GM18507 (cell line): ENCODE measurements at regions not wholly inside any gene's neighbourhood (a gene's known extent, or its start where the extent isn't known, plus 50 kb on each side); places are given as distances from the start of the nearest gene placed in this dataset.
"Not testable (repeated sequence)": the region's sequence is repeated elsewhere in the genome, so short reads cannot be mapped to it uniquely, and the experiment has no call there.

Experiments
- DNase-seq: peaks from one replicate; pipeline ENCODE4 v3.0.0; 2011; ENCODE audit warnings: low read depth; ENCODE audit not compliant: insufficient read length; ENCODE audit errors: extremely low spot score
- FAIRE-seq: peaks from 2 replicates; lab custom pipeline; 2011; peaks lifted over from hg19 to GRCh38; lab: Jason Lieb, UNC

DNA sequence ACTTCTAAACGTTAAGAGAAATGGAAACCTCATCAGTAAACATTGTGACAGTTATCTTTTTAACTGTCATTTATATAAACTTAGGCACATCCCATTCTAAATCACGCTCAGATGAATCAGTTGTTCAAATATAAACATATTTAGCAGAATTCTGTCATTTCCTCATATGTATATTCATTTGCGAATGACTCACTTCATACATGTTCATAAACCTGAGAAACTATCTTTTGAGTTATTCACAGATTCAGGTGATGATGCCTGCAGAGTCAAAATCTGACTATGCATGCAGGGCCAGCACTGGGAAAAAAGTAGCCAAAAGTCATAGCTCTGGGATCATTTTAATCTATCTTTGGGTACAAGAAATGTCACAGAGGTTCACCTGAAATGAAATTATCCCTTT, 153.8 kb upstream of the PKN2 start:
- no peak for FAIRE-seq
- no peak for DNase-seq

DNA sequence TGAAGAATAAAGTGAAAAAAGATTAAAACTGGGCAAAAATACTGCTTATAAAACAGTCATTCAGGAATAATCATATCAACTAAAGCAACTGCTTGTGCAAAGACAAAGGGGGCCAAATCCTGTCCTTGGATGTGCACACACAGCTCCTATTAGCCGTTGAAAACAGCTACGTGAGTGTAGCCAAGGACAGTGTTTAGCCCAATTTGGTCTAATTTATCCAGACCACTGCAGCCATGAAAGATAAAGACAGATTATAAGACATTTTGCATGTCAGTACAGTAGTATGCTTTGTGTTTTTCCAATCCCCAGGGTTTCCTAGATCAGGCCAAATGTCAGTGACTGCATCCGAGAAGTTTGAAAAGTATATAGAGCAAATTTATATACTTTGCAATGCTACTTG, 146.3 kb upstream of the PKN2 start:
- DNase-seq = no peak
- FAIRE-seq = no peak

DNA sequence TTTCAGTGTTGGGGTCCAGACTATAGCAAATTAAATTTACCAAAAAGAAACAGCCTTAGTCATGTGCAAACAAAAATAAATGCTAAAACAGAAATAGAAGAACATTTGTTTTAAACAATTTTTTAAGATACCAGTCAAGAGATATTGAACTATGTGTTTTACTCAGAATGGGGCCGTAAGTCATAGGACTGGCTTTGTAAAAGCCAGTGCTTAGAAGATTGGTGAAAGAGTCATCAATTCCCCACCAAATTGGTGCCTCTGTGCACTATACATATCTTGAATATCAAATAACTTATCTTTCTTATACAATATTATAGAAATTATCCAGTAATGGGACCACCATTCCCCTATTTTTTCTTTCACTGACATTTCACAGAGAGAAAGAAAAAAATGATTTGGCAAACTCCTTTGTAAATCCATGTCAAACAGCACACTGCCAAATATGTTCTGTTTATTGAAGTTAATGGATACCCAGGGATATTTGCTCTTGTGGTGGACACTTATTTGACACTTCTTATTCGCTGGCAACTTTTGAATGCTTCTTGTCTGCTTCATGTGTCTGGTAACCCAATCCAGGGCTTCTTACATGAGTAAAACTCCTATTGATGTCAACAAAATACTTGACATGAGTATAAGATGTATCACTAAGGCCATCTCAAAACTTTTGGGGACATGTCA, 145.7 kb upstream of the PKN2 start:
- DNase-seq (no peak), FAIRE-seq (no peak)

DNA sequence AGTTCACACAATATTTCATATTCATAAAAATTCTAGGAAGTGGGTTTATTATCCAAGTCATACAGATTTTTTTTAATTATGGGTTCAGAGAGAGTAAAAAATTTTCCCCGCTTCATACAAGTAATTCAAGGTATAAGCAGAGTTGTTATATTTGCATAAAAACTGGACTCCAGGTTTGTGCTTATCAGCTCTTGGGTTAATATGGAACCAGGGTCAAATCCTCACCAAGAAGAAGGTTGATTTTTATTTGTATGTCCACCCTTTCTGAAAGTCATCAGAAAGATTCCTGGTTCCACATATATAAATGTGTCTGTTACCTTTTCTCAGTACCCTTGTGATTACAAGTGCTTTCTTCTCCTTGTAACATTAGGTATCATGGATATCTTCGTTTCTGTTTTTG, 143.8 kb upstream of the PKN2 start:
- DNase-seq = no peak
- no peak for FAIRE-seq

DNA sequence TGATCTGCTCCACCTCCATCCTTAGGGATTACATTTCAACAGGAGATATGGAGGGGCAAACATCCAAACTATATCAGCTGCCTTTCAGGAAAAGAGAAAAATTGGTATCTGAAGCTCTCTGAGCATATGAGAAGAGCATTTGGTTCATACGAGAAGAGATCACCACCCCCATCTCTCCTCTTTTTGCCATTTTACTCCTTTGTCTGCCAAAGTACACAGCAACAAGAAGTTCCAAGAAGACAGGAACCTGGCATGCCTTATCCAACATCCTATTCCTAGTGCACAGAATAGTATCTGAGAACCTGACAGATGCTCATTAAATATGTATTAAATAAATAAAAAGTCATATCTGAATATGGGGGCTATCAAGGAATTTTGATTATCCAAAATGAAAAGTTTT, 142.5 kb upstream of the PKN2 start:
- DNase-seq = no peak
- no peak for FAIRE-seq

DNA sequence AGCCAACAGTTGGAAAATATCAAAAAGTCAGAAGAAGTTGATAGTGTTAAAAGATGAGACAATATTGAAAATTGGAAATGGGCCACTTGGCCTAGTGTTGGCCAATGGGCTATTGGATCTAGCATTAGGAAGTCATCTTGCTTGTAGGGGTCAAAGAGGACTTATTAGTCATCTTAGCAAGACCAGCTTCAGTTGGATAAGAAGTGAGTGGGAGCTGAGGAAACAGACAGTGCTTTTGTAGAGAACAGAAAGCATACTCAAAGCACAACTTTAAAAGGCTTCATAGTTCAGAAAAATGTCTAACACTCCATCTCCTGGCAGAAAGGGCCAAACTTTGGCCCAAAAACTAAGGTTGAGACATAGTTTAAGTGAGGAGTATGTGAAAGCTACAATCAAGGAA, 139.9 kb upstream of the PKN2 start:
- DNase-seq (no peak), FAIRE-seq (no peak)

DNA sequence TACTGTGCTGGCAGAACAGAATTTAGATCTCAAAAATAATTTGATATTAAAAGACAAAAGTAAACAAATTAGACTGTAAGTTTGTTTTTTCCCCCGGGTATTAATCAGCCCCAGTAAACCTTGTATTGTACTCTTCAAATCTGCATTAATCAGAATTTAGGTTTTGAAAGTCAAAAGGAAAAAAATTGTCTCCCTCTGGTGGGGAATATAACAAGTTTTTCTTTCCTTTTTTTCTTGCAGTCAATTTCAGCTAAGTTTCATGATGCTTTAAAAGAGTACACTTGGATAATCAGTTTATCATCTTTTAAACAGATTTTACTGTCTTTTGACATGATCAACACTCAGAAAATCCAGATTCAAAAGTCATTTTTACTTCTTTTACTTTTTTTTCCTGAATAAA, 134.5 kb upstream of the PKN2 start:
- FAIRE-seq (no peak), DNase-seq (no peak)

DNA sequence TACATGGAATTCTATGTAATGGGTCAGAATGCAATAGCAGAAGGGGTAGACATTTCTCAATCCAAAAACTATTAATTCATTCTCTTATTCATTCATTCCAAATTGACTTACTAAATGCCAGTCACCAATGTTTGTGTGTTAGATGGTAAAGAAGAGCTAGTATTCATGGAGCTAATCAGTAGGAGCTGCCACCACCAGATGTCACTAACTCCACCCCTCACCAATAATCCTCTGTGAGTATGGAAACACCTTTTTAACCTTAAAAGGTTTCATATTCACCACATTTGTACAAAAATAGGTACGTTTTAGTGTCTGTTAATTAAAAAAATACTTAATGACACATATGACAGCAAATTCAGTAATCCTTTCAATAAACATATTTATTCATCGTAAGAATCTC, 131.8 kb upstream of the PKN2 start:
- no peak for FAIRE-seq
- DNase-seq = no peak

DNA sequence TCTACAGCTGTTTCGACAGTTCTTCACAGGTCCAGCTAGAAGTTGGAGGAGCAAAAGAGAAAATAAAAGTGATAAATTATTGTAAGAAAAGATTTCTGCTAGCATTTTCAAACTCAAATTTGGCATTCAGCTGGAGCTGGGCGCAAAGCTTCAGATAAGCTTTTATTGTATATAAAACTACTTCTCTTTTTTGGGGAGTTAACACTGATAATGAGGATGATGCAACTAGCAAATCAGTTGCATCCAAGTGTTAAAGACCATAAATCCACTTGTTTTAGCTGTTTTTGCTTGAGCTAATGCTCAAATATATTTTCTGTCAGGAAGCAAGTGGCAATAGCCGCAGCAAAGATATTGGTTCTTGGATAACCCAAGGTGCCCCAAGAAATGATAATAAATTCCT, 127.1 kb upstream of the PKN2 start:
- no peak for DNase-seq
- FAIRE-seq = no peak

DNA sequence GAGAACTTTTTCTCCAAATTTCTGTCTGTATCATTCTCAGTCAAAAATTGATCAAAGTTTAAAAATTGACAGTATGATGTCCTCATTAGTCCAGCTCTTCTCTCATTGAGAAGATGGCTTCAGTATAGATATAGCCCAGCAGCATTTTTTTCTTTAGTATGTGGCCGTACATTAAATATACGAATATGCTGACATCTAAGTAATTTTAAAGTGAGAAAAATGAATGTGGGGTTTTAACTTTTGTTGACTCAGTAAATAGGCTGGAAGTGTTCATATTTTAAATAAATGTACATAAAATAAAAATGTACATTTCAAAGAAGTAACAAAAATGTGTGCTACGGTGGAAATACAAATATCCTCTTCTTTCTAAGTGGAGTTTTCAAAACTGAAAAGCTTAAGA, 123.5 kb upstream of the PKN2 start:
- no peak for FAIRE-seq

DNA sequence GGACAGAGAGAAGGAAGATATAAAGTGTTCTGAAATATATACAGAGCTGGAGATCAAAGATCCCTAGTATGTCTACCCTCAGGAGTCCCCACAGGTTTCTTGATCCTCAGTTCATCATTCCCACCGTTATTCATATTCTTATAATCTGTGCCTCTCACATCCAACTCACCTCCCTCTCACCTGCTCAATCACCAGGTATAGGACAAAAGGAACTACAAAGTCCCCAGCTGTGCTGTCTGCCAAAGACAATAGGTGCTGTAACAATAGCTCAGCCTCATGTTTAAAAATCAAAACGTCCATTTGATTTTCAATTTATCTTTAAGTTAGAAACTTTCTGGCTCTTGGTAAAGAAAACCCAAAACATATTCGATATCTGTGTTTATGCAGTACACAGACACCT, 121.1 kb upstream of the PKN2 start:
- FAIRE-seq (no peak), DNase-seq (no peak)

More for the DNA sequence above, 123.5 kb upstream of the PKN2 start:
- DNase-seq = no peak

DNA sequence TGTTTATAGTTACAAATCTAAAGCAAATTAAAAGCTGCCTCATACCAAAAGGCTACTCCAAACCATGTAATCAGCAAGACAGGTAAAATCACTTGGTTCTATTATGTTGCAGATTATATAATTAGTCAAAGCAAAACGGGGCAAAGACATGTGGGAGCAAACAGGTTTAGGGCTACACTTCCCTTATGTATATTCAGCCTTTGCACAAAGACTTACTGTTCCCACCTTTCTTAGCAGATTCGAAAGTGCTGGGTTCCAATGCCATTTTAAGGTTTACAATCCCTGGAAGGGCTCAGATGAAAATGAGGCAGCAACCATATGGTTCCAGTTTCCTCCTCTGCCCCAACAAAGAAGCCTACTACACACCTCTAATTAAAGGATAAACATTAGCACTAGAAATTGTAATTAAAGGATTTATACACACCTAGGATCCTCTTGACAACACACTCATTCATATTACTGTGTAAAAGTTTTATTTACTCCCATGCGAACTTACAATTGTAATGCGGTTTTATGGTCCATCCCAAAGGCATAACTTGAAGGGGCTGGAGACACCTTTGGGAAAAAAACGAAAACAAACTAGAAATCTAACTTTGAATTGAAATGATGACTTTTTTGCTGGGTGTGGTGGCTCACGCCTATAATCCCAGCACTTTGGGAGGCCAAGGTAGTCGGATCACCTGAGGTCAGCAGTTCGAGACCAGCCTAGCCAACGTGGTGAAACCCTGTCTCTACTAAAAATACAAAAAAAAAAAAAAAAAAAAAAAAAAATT, 117.3 kb upstream of the PKN2 start:
- FAIRE-seq = no peak
- no peak for DNase-seq

DNA sequence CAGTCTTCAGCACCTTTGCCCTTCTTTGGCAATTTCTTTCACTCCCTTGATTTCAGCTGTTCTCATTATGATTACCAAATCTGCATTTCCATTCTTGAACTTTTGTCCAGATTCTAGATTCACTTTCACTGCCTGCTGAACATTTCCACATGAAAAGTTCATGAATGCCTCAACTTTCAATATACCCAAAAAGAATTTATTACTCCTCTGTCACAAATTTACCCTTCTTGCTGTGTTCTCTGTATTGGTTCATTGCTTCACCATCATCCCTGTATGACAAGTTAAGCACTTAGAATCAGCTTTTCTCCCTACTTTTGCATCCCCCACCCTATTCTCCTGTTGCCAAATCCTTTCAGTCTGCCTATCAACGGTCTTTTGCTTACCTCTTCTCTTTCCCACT, 112.6 kb upstream of the PKN2 start:
- no peak for DNase-seq
- no peak for FAIRE-seq

DNA sequence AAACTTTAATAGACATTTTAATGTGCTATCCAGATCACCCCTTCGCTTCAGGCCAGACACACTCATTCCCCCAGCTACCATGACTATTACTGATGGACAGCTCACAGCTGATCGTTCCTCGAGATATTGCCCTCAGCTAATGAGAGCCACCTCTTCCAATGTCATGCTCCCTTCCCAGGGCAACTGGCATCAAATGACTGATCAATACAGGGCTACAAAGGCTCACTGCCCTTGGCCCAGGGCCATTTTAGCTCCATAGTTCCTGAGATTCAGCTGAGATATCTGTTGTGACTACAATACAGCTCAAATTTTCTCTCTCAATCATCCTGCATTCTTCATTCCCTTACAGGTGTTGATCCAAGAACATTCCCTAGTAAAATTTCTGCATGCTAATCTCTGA, 104.5 kb upstream of the PKN2 start:
- no peak for FAIRE-seq

DNA sequence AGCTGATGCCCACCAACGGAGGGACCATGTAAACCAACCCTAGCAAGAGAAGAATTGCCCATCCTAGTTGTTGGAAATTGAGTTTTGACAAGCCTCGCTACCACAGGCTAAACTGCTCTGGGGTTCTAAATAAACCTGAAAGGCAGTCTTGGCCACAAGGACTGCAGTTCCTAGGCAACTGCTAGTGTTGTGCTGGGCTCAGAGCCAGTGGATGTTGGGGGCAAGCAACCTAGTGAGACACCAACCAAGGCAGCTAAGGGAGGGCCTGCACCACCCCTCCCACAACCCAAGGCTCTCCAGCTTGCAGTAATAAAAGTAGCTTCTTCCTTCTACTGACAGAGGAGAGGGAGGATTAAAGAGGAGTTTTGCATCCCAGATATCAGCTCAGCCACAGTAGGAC, 102.4 kb upstream of the PKN2 start:
- FAIRE-seq (no peak), DNase-seq (no peak)

More for the DNA sequence above, 104.5 kb upstream of the PKN2 start:
- no peak for DNase-seq

DNA sequence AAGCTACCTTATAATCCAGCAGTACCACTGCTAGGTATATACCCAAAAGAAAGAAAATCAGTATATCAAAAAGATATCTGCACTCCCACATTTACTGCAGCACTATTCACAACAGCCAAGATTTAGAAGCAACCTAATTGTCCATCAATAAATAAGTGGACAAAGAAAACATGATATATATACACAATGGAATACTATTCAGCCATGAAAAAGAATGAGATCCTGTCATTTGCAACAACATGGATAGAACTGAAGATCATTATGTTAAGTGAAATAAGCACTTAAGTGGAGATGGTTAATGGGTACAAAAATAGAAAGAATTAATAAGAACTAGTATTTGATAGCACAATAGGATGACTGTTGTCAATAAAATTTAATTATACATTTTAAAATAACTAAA, 90.7 kb upstream of the PKN2 start:
- no peak for DNase-seq
- FAIRE-seq = no peak

DNA sequence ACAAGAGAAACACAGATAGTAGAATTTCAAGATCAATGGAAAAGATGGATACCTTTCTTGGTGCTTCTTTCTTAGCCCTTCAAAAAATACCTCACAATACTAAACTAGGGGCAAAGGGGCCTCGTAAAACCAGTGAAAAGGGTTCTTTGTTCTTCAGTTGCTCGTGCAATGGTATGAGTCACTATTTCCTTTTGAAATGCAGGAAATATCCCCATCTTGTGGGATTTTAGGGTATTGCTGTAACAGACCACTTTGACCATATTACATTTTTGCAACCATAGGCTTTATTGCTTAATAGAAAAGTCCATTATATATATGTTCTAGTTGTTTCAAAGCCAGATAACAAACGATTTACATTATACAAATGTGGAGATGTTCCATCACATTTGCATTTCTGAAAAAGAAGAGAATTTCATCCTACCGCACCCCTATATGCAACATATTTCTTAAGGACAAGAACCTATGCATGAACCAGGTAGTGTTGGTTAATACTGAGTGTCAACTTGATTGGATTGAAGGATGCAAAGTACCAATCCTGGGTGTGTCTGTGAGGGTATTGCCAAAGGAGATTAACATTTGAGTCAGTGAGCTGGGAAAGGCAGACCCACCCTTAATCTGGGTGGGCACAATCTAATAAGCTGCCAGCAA, 88.6 kb upstream of the PKN2 start:
- FAIRE-seq (peak; percentile 46), DNase-seq (no peak)

DNA sequence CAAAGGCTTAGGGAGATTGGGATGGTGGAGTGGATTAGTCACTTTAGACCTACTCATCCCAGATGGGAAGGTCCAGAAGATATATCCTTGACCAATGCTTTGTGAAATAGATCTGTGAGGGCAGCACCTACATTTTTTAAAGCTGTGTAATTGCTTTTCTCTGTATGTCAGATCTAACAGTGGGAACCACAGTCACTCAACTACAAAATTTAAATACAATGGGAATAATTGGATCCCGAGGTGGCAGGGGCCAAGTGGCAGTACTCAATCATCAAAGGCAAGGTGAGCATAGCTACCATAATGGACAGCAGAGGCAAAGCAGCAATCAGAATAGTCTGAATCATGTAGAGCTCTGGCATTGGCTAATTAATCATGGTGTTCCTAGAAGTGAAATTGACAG, 86.1 kb upstream of the PKN2 start:
- not testable (repeated sequence) for FAIRE-seq, DNase-seq

DNA sequence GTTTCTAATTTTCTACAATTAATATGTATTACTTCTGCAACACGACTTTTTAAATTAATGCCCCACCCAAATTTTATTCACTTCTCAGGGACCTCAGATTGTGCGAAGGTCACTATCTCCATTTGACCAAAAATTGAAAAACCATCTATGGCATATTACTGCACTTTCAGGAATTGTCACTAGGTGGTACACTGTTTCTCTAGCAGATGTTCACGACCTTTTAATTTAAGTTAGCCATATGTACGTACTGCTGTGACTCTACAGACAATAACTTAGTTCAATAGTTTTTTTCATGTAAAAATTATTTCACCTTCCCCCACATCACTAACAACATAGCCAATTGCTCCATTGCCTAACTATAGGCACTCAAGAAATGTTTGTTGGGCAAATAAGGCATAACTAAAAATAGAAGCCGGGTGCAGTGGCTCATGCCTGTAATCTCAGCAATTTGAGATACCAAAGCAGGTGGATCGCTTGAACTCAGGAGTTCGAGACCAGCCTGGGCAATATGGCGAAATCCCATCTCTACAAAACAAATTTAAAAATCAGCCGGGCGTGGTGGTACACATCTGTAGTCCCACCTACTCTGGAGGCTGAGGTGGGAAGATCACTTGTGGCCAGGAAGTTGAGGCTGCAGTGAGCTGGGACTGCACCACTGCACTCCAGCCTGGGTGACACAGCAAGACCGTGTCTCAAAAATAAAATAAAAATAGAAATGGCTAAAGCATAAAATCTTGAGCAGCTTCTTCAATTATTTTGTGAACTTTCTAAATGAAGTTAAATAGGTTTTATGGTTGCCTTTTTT, 75.7 kb upstream of the PKN2 start:
- DNase-seq (no peak), FAIRE-seq (peak; percentile 90)

DNA sequence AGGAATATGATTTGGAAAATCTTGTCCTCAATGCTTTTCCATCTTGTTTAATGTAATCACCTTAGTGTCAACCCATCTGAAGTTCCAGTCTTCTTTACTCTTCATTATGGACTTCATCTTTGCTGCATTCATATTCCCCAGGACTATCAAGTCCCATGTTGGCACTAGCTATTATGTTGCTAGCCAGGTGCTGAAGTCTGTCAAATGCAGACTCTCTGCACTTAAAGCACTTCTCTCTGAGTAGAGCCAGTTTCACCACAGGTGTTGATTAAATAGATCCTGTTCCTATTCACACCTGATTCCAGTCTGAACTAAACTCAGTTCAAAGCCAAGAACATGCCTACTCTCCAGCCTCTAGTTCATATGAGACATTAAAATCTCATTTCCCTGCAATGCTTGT, 75.0 kb upstream of the PKN2 start:
- FAIRE-seq (no peak), DNase-seq (no peak)
